Keratinocyte (primary cell): ENCODE measurements at regions not wholly inside any gene's neighbourhood (a gene's known extent, or its start where the extent isn't known, plus 50 kb on each side); places are given as distances from the start of the nearest gene placed in this dataset.

Source experiments
- DNase-seq: peaks from one replicate; pipeline ENCODE4 v3.0.0-alpha.2; 2011; ENCODE audit warnings: low read depth, missing footprints, low spot score
- FAIRE-seq: peaks from 2 replicates; lab custom pipeline; 2011; peaks lifted over from hg19 to GRCh38; lab: Jason Lieb, UNC
- H2AFZ ChIP-seq: 2 replicates; pipeline ENCODE4 v1.6.0; 2012; ENCODE audit warnings: low read length, control low read depth, inconsistent platforms; ENCODE audit not compliant: control insufficient read depth
- H3K27ac ChIP-seq: 2 replicates; pipeline ENCODE4 v1.5.1; 2011; ENCODE audit warnings: low read length; ENCODE audit not compliant: control insufficient read depth, insufficient read depth
- H3K27me3 ChIP-seq: 3 replicates; pipeline ENCODE4 v1.6.0; 2011; ENCODE audit warnings: low read length; ENCODE audit not compliant: control insufficient read depth, insufficient read depth; ENCODE audit errors: extremely low read depth
- H3K36me3 ChIP-seq, 2 experiments: 2 replicates in 1 of 2; 3 replicates in 1 of 2; pipeline ENCODE4 v1.5.1; 2011; ENCODE audit warnings: low read length in 2 of 2, mild to moderate bottlenecking in 1 of 2; ENCODE audit not compliant: control insufficient read depth in 2 of 2, insufficient read depth in 2 of 2; ENCODE audit errors: extremely low read depth in 1 of 2
- H3K4me1 ChIP-seq: 3 replicates; pipeline ENCODE4 v1.5.1; 2011; ENCODE audit warnings: low read length; ENCODE audit not compliant: control insufficient read depth, insufficient read depth; ENCODE audit errors: extremely low read depth
- H3K4me2 ChIP-seq: 3 replicates; pipeline ENCODE4 v1.6.0; 2011; ENCODE audit warnings: low read depth, low read length; ENCODE audit not compliant: control insufficient read depth, insufficient read depth; ENCODE audit errors: extremely low read depth
- H3K4me3 ChIP-seq, 3 experiments: fragments of 200-600 bp in 1 of 3; sonication (generic) in 1 of 3; 2 replicates in 2 of 3; 3 replicates in 1 of 3; pipeline ENCODE4 v1.5.1; 2011 to 2016; ENCODE audit warnings: low read length in 3 of 3, mild to moderate bottlenecking in 3 of 3, control low read depth in 2 of 3, inconsistent platforms in 1 of 3, low read depth in 1 of 3, mixed read lengths in 1 of 3, mixed run types in 1 of 3, moderate library complexity in 1 of 3; ENCODE audit not compliant: control insufficient read depth in 2 of 3, insufficient read depth in 2 of 3; ENCODE audit errors: extremely low read depth in 1 of 3
- H3K79me2 ChIP-seq: 2 replicates; pipeline ENCODE4 v1.6.0; 2012; ENCODE audit warnings: low read length; ENCODE audit not compliant: control insufficient read depth, insufficient read depth
- H3K9ac ChIP-seq: 3 replicates; pipeline ENCODE4 v1.6.0; 2011; ENCODE audit warnings: low read length; ENCODE audit not compliant: control insufficient read depth, insufficient read depth; ENCODE audit errors: extremely low read depth
- H3K9me1 ChIP-seq: 3 replicates; pipeline ENCODE4 v1.6.0; 2011; ENCODE audit warnings: low read length; ENCODE audit not compliant: control insufficient read depth, insufficient read depth; ENCODE audit errors: extremely low read depth
- H3K9me3 ChIP-seq: 2 replicates; pipeline ENCODE4 v1.5.1; 2012; ENCODE audit warnings: low read depth, low read length; ENCODE audit not compliant: control insufficient read depth
- H4K20me1 ChIP-seq: 3 replicates; pipeline ENCODE4 v1.6.0; 2011; ENCODE audit warnings: low read length; ENCODE audit not compliant: control insufficient read depth, insufficient read depth; ENCODE audit errors: extremely low read depth
- EZH2 ChIP-seq: IDR thresholded peaks from one replicate; pipeline ENCODE4 v1.6.1; 2012; ENCODE audit warnings: inconsistent platforms, mild to moderate bottlenecking, low read length, moderate library complexity
- dilution Hi-C: fragments of 300-500 bp; cut with MboI; formaldehyde crosslinking; loops from one replicate; pipeline ENCODE4 v1.7.0; 2020; ENCODE audit warnings: low sequenced_read_pairs; ENCODE audit not compliant: extremely low pct_ligation_motif_present
- TF ChIP-seq, protein P1 (sequence below), 3 experiments: IDR thresholded peaks in 1 of 3; conservative IDR thresholded peaks in 1 of 3; optimal IDR thresholded peaks in 1 of 3; 2 replicates in 2 of 3; 3 replicates in 1 of 3; pipeline versions ENCODE3 to v1.5.1; 2011; ENCODE audit warnings: low read length in 3 of 3, mild to moderate bottlenecking in 3 of 3, moderate library complexity in 2 of 3, control low read depth in 1 of 3, inconsistent platforms in 1 of 3; ENCODE audit not compliant: insufficient read depth in 2 of 3; ENCODE audit errors: extremely low read depth in 1 of 3

DNA sequence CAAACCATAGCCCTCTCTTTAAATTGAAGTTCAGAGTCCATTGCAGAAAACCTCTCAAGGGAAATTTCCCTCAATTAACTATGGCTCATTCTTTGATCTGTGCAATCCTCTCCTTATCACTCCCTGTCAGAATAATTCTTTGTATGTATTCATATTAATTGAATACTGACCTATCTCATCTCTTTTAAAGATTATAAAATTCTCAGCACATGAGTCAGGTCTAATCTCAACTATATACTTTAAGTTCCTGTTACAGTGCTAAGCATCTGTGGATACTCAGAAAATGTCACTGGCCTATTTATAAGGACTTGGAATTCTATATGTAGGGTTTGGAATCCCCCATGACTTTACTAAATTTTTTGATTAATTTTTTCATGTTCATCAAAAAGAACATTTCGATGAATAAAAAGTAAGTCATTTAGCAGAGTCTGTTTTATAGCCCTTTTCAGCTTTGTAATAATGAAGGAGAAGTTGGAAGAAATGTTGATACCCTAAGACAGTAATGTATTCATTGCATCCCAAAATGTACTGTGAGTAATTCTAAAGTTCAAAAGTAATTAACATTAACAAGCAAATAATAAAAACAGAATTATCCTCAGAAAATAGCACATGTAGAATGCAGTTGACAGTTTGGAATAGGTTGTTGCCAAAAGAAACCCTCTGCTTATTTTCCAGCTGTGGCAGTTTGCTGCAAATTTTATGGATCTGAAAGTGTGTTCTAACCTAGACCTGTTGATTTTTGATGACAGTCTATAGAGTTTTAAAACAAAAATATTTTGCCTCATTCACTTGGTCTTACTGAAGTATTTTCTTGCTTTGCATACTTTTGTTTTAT, 503.4 kb upstream of the CBLB start:
- Histone ChIP-seq H3K9me1 (no peaks in the 10 kb centered on the region), H3K9ac (no peak overlapping the region), H3K27me3 (no peaks in the 10 kb centered on the region), H3K79me2 (no peaks in the 10 kb centered on the region), H3K4me2 (no peak overlapping the region), H3K27ac (no peak overlapping the region), H3K4me1 (no peaks in the 10 kb centered on the region), H3K36me3 (no peaks in the 10 kb centered on the region), H3K9me3 (no peaks in the 10 kb centered on the region), H3K4me3 (no peak overlapping the region), H4K20me1 (no peaks in the 10 kb centered on the region), H2AFZ (no peak overlapping the region)
- no peak for TF ChIP-seq EZH2
- TF ChIP-seq, protein P1, sequence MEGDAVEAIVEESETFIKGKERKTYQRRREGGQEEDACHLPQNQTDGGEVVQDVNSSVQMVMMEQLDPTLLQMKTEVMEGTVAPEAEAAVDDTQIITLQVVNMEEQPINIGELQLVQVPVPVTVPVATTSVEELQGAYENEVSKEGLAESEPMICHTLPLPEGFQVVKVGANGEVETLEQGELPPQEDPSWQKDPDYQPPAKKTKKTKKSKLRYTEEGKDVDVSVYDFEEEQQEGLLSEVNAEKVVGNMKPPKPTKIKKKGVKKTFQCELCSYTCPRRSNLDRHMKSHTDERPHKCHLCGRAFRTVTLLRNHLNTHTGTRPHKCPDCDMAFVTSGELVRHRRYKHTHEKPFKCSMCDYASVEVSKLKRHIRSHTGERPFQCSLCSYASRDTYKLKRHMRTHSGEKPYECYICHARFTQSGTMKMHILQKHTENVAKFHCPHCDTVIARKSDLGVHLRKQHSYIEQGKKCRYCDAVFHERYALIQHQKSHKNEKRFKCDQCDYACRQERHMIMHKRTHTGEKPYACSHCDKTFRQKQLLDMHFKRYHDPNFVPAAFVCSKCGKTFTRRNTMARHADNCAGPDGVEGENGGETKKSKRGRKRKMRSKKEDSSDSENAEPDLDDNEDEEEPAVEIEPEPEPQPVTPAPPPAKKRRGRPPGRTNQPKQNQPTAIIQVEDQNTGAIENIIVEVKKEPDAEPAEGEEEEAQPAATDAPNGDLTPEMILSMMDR (optimal IDR thresholded peaks at IDR 0.05 in 1 of 3, IDR thresholded peaks at IDR 0.05 in 1 of 3, conservative IDR thresholded peaks at IDR 0.05 in 1 of 3; ENCODE audit: extremely low read depth in 1 of 3, insufficient read depth in 2 of 3, low read length in 3 of 3): no peak
- dilution Hi-C loops: no loop called here
- FAIRE-seq (no peak), DNase-seq (no peak)

DNA sequence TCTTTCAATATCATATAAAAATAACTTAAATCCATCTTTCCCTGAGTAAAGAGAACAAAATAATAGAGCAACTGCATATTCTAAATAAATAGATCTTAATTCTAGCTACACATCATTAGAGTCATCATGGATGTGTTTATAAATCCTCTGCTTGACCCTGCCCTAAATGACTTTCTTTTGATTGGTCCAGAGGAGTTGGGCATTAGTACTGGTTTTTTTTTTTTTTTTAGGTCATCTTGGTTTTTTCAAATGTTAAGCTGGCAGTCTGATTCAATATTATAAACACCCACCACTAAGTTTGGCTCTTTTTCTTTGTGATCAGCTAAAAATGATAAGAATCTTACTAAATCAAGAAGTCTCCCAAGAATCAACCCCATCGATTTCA, 504.0 kb upstream of the CBLB start:
- FAIRE-seq: no peak
- H3K9me3 ChIP-seq: no peaks in the 10 kb centered on the region
- H3K4me3 ChIP-seq: no peak overlapping the region
- DNase-seq: no peak
- H3K36me3 ChIP-seq: no peaks in the 10 kb centered on the region
- H3K9ac ChIP-seq: no peak overlapping the region
- H4K20me1 ChIP-seq: no peaks in the 10 kb centered on the region
- H3K27me3 ChIP-seq: no peaks in the 10 kb centered on the region
- no peaks in the 10 kb centered on the region for H3K79me2 ChIP-seq
- TF ChIP-seq, protein P1 (optimal IDR thresholded peaks at IDR 0.05 in 1 of 3, IDR thresholded peaks at IDR 0.05 in 1 of 3, conservative IDR thresholded peaks at IDR 0.05 in 1 of 3; ENCODE audit: extremely low read depth in 1 of 3, insufficient read depth in 2 of 3, low read length in 3 of 3): no peak
- H3K9me1 ChIP-seq: no peaks in the 10 kb centered on the region
- H3K27ac ChIP-seq: no peak overlapping the region
- H2AFZ ChIP-seq: no peak overlapping the region
- H3K4me2 ChIP-seq: no peak overlapping the region
- H3K4me1 ChIP-seq: no peaks in the 10 kb centered on the region
- dilution Hi-C loops: no loop called here
